Liver (tissue), 8 donors: ENCODE measurements at regions not wholly inside any gene's neighbourhood (a gene's known extent, or its start where the extent isn't known, plus 50 kb on each side); places are given as distances from the start of the nearest gene placed in this dataset.

Source experiments
- DNase-seq: peaks from one replicate; pipeline ENCODE4 v3.0.0-alpha.2; 2017; ENCODE audit warnings: low spot score
- H3K27ac ChIP-seq, 2 donors: one replicate each; pipeline ENCODE4 v1.7.0; 2013; ENCODE audit warnings: inconsistent platforms in 2 of 2, low read length in 2 of 2, control low read depth in 1 of 2, low read depth in 1 of 2, mild to moderate bottlenecking in 1 of 2
- H3K27me3 ChIP-seq, 4 donors: one replicate each; pipeline versions ENCODE4 v1.6.1 to v1.7.0; 2013; ENCODE audit warnings: low read length in 3 of 4, inconsistent platforms in 1 of 4, mild to moderate bottlenecking in 1 of 4, moderate library complexity in 1 of 4; ENCODE audit not compliant: control insufficient read depth in 4 of 4, insufficient read depth in 4 of 4
- H3K36me3 ChIP-seq, 4 donors: one replicate each; pipeline versions ENCODE4 v1.6.1 to v1.7.0; 2013; ENCODE audit warnings: low read length in 3 of 4, mild to moderate bottlenecking in 3 of 4, low read depth in 1 of 4, moderate library complexity in 1 of 4; ENCODE audit not compliant: control insufficient read depth in 4 of 4, insufficient read depth in 3 of 4
- H3K4me1 ChIP-seq, 4 donors: one replicate each; pipeline versions ENCODE4 v1.6.1 to v1.7.0; 2013; ENCODE audit warnings: low read length in 3 of 4, mild to moderate bottlenecking in 3 of 4, moderate library complexity in 1 of 4; ENCODE audit not compliant: control insufficient read depth in 4 of 4, insufficient read depth in 4 of 4
- H3K4me3 ChIP-seq, 3 donors: one replicate each; pipeline versions ENCODE4 v1.6.1 to v1.7.0; 2013; ENCODE audit warnings: low read length in 3 of 3, control low read depth in 1 of 3, low read depth in 1 of 3, mild to moderate bottlenecking in 1 of 3
- H3K9ac ChIP-seq, 2 donors: one replicate each; pipeline ENCODE4 v1.7.0; 2013; ENCODE audit warnings: low read length in 2 of 2, mild to moderate bottlenecking in 2 of 2, moderate library complexity in 2 of 2, control low read depth in 1 of 2, low read depth in 1 of 2
- H3K9me3 ChIP-seq, 4 donors: one replicate each; pipeline versions ENCODE4 v1.6.1 to v1.7.0; 2013; ENCODE audit warnings: low read length in 3 of 4; ENCODE audit not compliant: control insufficient read depth in 4 of 4
- CTCF ChIP-seq: fragments of 150-350 bp; IDR thresholded peaks from 2 replicates; pipeline ENCODE4 v1.5.1; 2017; ENCODE audit warnings: improper control_type of control experiment, low read depth, low read length; ENCODE audit not compliant: missing input control
- EGR1 ChIP-seq, 2 donors: IDR thresholded peaks; 2 replicates each; pipeline ENCODE4 v1.6.1; 2016 to 2018; ENCODE audit warnings: antibody characterized with exemption in 2 of 2, low read depth in 2 of 2
- GABPA ChIP-seq, 2 donors: IDR thresholded peaks in 1 of 2; conservative IDR thresholded peaks in 1 of 2; 2 replicates each; pipeline ENCODE4 v1.6.1; 2016; ENCODE audit warnings: antibody characterized with exemption in 2 of 2, mild to moderate bottlenecking in 1 of 2, moderate library complexity in 1 of 2
- JUND ChIP-seq, 2 donors: IDR thresholded peaks; 2 replicates each; pipeline ENCODE4 v1.6.1; 2016; ENCODE audit warnings: antibody characterized with exemption in 2 of 2
- NR2F2 ChIP-seq: IDR thresholded peaks from 2 replicates; pipeline ENCODE4 v1.6.1; 2016; ENCODE audit warnings: antibody characterized with exemption
- REST ChIP-seq: IDR thresholded peaks from 2 replicates; pipeline ENCODE4 v1.6.1; 2016; ENCODE audit warnings: antibody characterized with exemption, mild to moderate bottlenecking
- TAF1 ChIP-seq: conservative IDR thresholded peaks from 2 replicates; pipeline ENCODE4 v1.6.1; 2016; ENCODE audit warnings: antibody characterized with exemption, mild to moderate bottlenecking
- YY1 ChIP-seq: IDR thresholded peaks from 2 replicates; pipeline ENCODE4 v1.6.1; 2016; ENCODE audit warnings: antibody characterized with exemption, mild to moderate bottlenecking
- ZBTB33 ChIP-seq: IDR thresholded peaks from 2 replicates; pipeline ENCODE4 v1.6.1; 2016; ENCODE audit warnings: antibody characterized with exemption
- WGBS: extraction: QIAGEN DNeasy Blood & Tissue Kit; methylation state at CpG from one replicate; pipeline ENCODE4 v1.1.7; 2013; 5-methylcytosine and 5-hydroxymethylcytosine counted together
- TF ChIP-seq, protein P1 (sequence below): IDR thresholded peaks from 2 replicates; pipeline ENCODE4 v1.6.1; 2016; ENCODE audit warnings: antibody characterized with exemption
- donor health status: healthy.
- donor health status: healthy.
- donor health status: healthy.
- donor health status: healthy.
- donor health status: healthy.

DNA sequence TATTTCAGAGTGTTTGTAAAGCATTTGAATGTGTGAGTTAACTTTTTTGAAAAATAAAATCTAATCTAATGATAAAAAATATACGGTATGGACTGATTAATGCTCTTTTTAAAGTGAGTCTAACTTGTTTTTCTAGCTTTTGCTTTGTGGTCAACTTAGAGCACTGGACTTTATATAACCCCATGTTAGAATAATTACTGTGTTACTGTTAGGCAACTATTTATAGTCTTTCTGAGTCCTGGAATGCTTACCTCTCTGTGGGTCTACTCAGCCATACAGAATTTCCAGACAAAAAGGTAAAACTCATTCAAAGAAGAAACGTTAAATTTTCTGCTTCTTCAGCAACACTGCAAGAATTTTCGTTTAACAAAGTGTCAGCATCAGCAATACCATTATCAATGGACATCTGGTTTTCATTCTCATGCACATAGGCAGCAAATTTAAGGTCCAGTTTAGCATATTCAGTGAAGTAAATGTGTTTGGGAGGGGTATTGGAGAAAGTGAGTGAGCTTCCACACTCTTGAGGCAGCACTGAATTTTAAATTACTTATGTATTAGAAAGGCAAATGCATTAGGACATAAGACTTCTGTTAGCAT is 664.7 kb upstream of the NEGR1 start:
- H3K27ac ChIP-seq: no peak overlapping the region
- H3K27me3 ChIP-seq: no peaks in the 10 kb centered on the region
- no peak overlapping the region for H3K9ac ChIP-seq
- H3K4me3 ChIP-seq: no peak overlapping the region
- no peak for DNase-seq
- H3K4me1 ChIP-seq: no peaks in the 10 kb centered on the region
- 33% methylated on average over 3 of the region's 3 CpGs for WGBS
- TF ChIP-seq, protein P1, sequence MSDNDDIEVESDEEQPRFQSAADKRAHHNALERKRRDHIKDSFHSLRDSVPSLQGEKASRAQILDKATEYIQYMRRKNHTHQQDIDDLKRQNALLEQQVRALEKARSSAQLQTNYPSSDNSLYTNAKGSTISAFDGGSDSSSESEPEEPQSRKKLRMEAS: no peak
- no peak for TF ChIP-seq NR2F2
- TF ChIP-seq CTCF: no peak
- no peak for TF ChIP-seq JUND (IDR thresholded peaks at IDR 0.05)
- TF ChIP-seq REST: no peak
- no peak for TF ChIP-seq YY1
- no peak for TF ChIP-seq ZBTB33
- TF ChIP-seq GABPA (IDR thresholded peaks at IDR 0.05 in 1 of 2, conservative IDR thresholded peaks at IDR 0.05 in 1 of 2): no peak
- no peak for TF ChIP-seq TAF1
- no peak for TF ChIP-seq EGR1 (IDR thresholded peaks at IDR 0.05; ENCODE audit: low read depth in 2 of 2)
- H3K36me3 ChIP-seq: no peaks in the 10 kb centered on the region
- H3K9me3 ChIP-seq: no peaks in the 10 kb centered on the region

GRCh38 chr1:72942008-72942407 is 659.7 kb upstream of the NEGR1 start:
- no peaks in the 10 kb centered on the region for H3K36me3 ChIP-seq
- no peak overlapping the region for H3K27ac ChIP-seq
- H3K4me3 ChIP-seq: no peak overlapping the region
- no peaks in the 10 kb centered on the region for H3K9me3 ChIP-seq
- no peaks in the 10 kb centered on the region for H3K4me1 ChIP-seq
- WGBS: 44% methylated on average over 2 of the region's 2 CpGs
- no peak overlapping the region for H3K9ac ChIP-seq
- no peak for DNase-seq
- TF ChIP-seq, protein P1: no peak
- H3K27me3 ChIP-seq: no peaks in the 10 kb centered on the region
